HG02943 (cell line): ENCODE measurements at regions not wholly inside any gene's neighbourhood (a gene's known extent, or its start where the extent isn't known, plus 50 kb on each side); places are given as distances from the start of the nearest gene placed in this dataset.

Experiments
- ATAC-seq: cut with Tn5 transposase; IDR thresholded peaks from one replicate; pipeline ENCODE4 v1.9.1; 2021; ENCODE audit warnings: mild to moderate bottlenecking, low read depth, moderate library complexity; ENCODE audit not compliant: unreplicated experiment

DNA sequence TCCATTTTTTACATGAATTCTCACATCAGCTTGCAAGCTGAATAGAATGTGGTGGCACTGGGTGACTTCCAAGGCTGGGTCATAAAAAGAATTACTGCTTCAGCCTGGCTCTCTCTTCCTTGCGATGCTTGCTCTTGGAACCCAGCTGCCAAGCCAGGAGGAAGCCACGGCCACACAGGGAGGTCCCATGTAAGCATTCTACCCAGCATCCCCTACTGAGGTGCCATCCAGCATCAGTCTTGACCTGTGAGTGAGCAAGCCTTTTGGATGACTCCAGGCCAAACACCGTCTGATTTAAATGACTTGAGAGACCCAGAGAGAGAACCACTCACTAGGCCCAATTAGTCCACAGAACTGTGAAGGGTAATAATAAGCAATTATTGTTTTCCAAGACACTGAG, 750.3 kb upstream of the RAB6C start:
- no peak for ATAC-seq

DNA sequence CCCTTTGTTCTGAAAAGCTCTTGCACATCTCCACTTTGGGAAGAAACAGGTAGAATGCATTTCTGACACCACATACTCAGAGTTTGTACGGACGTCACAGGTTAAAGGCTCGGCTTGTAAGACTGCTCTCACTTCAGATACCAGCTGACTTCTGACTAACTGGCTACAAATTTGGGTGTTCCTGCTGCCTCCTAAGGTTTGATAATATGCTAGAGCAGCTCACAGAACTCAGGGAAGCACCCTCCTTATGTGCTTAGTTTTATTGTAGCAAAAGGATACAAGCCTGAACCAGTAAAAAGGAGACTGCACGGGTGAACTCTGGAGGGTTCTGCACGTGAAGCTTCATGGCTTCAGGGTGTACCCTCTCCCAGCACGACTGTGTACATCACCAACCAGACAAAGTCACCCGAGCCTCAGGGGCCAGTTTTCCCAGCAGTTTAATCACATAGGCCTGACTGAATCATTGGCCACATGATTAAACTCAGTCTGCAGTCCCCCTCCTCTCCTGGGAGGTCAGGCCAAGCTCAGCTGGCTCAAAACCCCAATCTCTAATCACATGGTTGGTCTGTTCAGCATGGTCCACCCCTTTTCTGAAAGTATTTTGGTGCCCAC, 749.5 kb upstream of the RAB6C start:
- ATAC-seq, result no peak

DNA sequence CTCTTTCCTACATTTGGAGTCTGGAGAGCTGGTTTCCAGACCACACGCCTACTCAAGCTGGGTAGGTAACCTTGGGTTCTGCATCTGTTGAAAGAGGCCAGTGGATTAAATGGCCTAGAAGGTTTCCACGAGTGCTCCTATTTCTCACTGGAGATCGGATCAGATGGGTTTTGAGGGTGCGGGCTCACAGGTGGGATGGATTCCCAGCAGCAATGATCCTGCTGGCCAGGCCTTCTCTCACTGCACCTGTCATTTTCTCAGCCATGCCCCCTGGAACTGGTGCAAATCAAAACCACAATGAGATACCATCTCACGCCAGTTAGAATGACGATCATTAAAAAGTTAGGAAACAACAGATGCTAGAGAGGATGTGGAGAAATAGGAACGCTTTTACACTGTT, 747.5 kb upstream of the RAB6C start:
- ATAC-seq, result no peak

DNA sequence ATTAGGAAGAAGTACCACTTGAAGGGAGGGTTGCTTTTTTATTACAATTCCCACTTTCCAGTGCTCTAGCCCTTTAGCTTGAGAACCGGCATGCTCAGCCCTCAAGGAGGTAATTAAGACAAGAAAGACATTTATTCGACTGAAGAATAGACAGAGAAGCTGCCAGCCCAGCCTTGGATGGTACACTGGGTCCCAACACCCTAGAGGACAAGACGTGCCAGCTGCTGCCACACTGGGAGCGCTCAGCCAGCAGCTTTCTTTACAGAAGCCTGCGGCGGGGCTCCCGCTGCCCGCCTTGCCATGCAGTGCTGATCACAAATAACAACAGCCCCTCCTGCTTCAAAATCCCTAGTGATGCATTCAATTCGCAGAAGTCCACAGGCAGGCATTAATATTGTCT, 746.3 kb upstream of the RAB6C start:
- no peak for ATAC-seq

DNA sequence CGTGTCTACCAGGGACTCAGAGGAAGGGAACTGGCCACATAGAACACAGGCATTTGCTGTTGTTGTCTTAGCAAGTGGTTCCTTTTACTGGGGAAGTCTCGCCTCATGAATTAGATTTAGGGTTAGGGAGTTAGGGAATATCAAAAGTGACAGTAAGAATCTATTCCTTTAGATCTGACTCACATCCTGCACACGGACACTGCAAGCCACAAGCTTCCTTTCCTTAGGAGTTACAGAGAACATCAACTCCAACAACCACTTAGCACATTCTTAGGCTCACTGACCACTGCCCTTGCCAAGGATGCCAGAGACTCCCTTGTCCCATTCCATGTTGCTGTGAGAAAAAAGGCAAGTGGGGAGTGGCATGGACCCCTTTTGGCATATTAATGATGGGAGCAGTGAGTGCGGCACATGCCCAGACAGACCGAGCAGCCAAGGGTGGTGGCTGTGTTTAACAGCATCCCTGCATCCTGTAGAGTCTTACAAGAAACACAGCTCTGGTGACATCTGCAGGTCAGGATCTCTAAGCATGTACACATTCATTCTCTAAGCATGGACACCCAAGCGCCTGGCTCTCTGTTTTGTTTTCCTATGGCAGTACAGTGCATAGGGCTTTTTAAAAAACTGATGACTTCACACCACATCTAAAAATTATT, 745.6 kb upstream of the RAB6C start:
- no peak for ATAC-seq

DNA sequence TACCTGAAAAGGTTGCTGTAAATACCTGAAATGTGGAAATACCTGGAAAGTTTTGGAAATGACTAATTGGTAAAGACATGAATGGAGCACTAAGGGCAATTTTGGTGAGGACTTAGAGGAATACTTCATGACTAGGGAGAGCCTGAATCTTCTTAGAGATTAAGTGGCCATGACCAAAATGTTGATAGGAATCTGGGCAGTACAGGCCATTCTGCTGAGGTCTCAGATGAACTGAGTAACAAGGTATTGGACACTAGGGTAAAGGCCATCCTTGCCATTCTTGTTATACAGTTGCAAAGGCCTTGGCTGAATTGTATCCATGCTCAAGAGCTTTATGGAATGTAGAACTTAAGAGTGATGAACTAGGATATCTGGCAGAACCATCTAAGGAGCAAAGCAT, 742.9 kb upstream of the RAB6C start:
- ATAC-seq, result no peak

DNA sequence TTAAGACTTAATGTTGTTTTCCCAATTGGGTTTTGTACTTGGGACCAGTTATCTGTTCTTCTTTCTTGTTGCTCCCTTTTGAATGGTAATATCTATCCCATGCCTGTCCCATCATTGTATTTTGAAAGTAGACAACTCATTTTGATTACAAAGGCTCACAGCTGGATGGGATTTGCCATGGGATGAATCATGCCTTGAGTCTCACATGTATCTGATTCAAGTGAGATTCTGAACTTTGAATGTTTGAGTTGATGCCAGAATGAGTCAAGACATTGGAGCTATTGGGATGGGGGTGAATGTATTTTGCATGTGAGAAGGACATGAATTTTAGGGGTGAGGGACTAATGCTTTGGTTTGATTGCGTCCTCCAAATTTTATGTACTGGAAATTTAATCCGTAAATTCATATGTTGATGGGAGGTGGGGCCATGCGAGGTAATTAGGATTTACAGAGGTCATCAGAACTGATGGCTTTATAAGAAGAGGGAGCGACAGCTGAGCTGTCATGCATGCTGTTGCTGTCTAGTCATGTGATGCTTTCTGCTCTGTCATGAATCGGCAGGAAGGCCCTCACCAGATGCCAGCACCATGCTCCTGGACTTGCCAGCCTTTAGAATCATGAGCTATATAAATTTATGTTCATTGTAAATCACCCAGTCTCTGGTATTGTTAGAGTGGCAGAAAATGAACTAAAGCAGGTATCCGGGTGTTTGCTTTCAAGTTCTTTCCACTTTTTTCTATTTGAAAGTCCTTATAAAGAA, 741.3 kb upstream of the RAB6C start:
- ATAC-seq, result no peak

DNA sequence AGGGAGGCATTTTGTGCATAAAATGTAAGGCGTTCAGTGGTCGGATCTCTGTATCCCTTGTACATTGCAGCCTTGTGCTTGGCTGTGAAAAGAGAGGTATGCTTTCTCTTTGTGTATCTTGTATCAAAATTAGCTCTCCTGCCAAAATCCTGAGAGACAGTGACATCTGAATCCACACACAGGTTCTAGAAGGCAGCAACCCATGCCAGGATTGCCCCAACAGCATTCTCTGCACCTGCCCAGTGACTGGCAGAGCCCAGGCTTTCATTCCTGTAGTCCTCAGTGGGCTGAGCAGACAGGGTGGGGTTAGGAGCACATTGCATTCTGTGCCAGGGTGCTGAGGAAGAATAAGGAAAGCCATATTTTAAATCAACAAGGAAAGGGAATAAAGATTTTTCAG, 740.3 kb upstream of the RAB6C start:
- ATAC-seq, result no peak

DNA sequence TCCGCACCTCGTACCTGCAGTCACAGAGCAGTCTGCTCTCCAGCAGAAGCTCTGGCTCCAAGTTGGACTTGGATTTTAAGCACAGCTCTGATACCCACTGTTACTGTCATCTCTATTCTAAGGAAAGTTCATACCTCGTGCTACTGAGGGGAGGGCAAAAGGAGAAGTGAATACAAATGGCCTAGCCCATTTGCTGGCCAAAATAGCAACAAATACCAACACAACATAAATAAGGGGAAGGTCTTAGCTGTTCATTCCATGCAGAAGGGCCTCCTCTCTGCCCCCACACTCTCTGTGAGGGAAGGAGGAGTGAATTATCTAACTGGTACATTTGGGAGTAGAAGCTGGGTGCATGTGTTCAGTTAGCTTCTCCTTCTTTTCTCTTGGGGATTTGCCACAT, 739.4 kb upstream of the RAB6C start:
- ATAC-seq, result no peak

DNA sequence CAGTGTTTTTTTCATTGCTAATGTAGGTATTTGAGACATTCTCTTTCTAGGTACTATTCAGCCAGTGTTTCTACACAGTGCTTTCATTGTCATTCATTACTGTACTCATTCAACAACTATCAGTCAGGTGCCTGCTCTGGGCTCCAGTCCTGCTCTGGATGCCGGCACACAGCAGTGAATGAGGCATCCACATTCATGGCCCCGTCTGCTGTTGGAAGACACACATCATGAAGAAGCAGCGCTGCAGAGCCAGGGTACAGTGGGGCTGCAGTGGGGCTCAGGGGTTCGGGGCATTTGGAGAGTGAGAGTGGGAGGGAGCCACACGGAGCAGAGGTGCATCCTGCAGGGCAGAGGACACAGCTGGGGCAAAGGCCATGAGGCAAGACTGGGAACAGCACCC, 737.2 kb upstream of the RAB6C start:
- no peak for ATAC-seq

DNA sequence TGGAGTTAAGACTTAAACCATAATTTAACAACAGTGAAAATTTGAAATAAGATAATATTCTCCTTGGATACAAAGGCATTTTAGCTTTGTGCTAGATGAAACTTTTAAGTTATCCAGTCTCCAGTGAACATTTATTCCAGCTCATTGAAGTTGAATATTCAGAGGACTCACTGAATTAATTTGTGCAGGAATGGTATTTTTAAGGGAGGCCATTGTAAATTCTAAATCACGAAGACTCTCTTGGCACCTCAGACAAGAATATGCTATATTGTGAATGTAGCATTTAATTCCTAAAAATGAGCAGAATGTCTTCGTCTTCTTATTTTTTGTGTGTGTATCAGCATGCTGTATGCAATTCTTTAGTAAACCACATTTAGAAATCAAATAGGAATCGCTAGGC, 731.7 kb upstream of the RAB6C start:
- ATAC-seq, result no peak

DNA sequence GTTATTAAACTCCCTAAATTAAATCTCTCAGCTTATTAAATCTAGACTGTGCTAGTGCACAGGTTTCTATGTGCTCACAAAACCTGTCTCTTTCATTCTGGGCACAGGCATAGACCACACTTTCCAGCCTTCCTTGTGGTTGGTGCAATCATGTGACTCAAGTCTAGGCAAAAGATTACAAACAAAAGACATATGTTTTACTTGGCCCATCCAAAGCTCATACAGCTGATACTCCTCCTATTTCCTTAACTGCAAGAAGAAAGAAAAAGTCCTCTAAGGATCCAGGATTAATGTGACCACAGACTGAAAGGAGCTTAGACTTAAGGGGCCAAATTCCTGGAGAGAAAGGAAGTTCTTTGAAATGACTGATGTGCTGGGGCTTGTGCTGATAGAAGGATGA, 731.3 kb upstream of the RAB6C start:
- no peak for ATAC-seq

DNA sequence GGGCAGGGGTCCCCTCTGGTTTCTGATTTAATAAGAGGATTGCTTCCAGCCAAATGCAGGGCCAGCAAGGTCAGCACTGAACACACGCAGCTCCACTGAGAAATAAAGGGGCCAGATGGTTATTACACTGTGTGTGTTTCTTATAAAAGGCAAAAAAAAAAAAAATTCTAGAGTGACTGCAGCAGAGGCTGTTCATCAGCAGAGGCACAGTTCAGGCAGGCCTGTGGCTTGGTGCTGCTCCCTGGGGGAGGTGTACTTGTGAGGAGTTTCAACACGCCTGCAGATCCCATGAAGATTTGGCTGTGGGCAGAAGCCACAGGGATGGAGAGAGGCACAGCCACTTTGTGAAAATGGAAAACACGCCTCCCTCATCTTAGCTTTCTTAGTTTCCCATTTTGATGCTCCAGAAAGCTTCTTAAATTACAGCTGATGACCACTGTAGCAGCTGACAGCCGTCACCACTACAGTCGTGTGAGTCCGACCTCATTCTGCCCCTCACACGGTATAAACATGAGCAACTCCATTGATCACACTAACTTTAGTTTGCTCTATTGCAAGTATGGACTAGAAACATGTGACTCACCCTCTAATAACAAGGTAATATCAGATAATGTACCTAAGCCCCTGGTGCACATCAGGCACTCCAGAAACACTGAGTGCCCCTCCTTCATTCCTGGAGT, 726.5 kb upstream of the RAB6C start:
- ATAC-seq, result no peak

DNA sequence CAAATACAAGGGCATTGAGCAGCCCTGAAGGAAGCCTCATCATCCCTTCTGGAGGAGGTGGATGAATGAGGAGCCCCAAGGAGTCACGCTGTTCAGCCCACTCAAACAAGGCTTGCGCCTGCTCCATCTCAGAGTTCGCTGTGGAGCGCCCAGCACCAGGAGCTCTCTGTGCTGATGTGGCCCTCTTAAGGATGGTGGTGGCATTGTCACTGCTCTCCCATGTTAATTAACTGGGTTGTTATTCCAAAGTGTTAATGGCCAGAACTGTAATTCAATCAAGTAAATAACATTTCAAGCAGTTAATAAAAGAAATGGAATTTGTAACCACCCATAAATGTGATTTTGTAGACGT, 726.0 kb upstream of the RAB6C start:
- no peak for ATAC-seq

DNA sequence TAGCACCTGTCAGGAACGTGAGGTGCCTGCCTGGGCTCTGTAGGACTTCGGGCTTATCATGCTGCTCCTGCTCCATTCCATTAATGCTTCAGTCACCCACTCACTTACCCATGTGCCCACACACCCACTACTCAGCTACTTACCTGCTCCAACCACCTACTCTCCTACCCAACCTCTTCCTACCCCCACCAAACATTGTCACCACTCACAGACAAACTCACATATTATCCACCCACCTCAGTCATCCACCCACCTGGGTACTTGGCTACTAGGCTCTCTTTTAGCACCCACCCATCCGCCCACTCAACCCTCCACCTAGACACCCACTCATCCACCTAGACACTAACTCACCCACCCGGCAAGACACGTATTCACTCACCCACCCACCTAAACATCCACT, 724.7 kb upstream of the RAB6C start:
- ATAC-seq, result no peak

DNA sequence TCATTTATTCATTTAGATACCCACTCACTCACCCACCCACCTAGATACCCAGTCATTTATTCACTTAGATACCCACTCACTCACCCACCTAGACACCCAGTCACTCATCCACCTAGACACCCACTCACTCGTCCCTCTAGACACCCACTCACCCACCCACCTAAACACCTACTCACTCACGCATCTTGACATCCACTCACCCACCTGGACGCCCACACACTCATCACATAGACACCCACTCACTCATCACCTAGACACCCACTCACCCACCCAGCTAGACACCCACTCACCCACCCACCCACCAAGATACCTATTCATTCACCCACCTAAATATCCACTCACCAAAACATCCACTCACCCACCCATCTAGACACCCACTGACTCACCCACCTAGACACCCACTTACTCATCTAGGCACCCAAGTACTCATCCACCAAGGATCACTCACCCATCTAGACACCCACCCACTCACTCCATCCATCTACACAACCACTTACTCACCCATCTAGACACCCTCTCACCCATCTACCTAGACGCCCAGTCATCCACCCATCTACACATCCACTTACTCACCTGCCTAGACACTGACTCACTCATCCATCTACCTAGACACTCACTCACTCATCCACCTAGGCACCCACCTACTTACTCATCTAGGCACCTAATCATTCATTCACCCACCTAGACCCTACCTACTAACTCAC, 723.7 kb upstream of the RAB6C start:
- no peak for ATAC-seq

DNA sequence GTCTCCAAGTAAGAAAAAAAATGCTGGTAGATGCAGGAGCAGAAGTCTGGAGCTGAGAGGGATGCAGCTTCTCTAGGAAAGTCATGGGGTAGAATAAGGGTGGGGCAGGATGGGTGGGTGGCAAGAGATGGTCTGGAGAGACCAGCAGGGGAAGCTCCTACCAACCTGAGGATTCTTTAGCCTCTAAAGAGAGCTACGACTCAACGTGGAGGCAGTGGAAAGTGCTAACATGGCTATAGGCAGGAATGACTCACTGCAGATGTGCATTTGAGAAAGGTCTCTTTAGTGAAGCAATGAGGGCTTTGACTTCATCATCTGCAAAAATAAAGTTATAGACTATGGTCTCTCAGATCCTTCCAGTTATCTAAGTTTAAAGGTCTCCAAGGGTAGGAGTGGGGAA, 722.8 kb upstream of the RAB6C start:
- no peak for ATAC-seq

DNA sequence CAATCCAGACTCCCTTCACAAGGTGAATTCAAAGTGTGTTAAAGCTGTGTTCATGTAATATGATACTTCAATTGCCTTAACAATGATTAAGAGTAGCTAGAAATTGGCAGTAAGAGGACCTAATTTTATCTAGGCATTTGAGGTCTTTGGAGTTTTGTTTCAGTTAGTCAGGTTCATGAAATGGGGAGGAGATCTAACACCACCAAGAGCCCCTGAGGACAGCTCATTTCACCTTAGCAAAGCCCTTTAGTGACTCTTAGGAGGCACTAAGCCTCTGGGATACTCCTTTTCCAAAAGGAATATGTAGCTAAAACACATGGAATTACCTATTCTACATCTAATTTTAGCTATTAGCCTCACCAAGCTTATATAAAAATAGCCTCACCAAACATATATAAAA, 716.5 kb upstream of the RAB6C start:
- no peak for ATAC-seq

DNA sequence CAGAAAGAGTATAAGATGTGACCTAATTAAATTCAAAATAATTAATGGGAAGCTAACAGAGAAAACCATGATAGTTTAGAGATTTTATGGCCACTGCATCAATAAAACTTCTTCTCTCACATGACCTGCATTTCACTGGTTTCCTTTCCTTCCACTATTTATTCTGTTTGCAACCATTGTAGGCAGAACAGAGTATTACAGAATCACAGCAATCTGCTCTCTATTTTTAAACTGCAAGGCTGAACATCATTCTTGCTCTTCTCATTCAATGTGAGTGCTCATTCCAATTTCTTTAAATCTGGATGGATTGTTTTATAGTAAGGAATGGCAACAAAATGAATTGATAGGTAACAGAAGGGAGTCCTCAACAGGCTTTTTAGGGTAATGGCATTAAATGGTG, 715.5 kb upstream of the RAB6C start:
- no peak for ATAC-seq

DNA sequence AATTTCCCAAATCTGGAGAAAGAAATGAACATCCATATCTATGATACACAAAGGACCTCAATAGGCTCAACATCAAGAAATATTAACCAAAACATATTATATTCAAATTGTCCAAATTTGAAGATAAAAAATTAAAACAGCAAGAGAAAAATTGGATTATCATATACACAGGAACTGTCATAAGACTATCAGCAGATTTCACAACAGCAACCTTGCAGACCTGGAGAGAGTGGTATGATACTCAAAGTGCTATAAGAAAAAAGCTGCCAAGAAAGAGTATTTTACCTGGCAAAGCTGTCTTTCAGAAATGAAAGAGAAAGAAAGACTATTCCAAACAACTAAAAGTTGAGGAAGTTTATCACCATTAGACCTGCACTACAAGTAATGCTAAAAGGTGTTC, 711.9 kb upstream of the RAB6C start:
- no peak for ATAC-seq
